Prostate gland (tissue), 2 donors: ENCODE measurements at regions not wholly inside any gene's neighbourhood (a gene's known extent, or its start where the extent isn't known, plus 50 kb on each side); places are given as distances from the start of the nearest gene placed in this dataset.

Experiments
- DNase-seq: peaks from one replicate; pipeline ENCODE4 v3.0.0-alpha.2; 2019; ENCODE audit warnings: low spot score
- H3K27ac ChIP-seq, 2 donors: fragments of 200-600 bp; sonication (generic); 2 replicates each; pipeline ENCODE4 v1.5.1; 2017 to 2019
- H3K27me3 ChIP-seq: fragments of 200-600 bp; sonication (generic); replicated peaks from 2 replicates; pipeline ENCODE4 v1.5.1; 2019; ENCODE audit not compliant: insufficient read depth
- H3K36me3 ChIP-seq, 2 donors: fragments of 200-600 bp; sonication (generic); 1 replicate in 1 of 2; 2 replicates in 1 of 2; pipeline versions ENCODE4 v1.5.1 to v1.8.1; 2017 to 2019
- H3K4me1 ChIP-seq: fragments of 200-600 bp; sonication (generic); replicated peaks from 2 replicates; pipeline ENCODE4 v1.5.1; 2019
- H3K4me3 ChIP-seq, 2 donors: fragments of 200-600 bp; sonication (generic); 2 replicates each; pipeline ENCODE4 v1.5.1; 2017 to 2019
- H3K9me3 ChIP-seq: fragments of 200-600 bp; sonication (generic); 2 replicates; pipeline ENCODE4 v1.5.1; 2017
- CTCF ChIP-seq, 4 experiments: fragments of 200-600 bp in 2 of 4; fragments of 450-650 bp in 2 of 4; sonication (generic) in 2 of 4; IDR thresholded peaks; 1 replicate in 3 of 4; 2 replicates in 1 of 4; pipeline ENCODE4 v1.5.1; 2016 to 2019; ENCODE audit warnings: antibody characterized with exemption in 4 of 4, mild to moderate bottlenecking in 2 of 4, moderate library complexity in 2 of 4
- POLR2A ChIP-seq: fragments of 450-650 bp; IDR thresholded peaks from one replicate; pipeline ENCODE4 v1.6.1; 2016; ENCODE audit warnings: antibody characterized with exemption, mild to moderate bottlenecking
- POLR2AphosphoS5 ChIP-seq: sonication (generic); formaldehyde crosslinking; IDR thresholded peaks from one replicate; pipeline ENCODE4 v1.6.1; 2017; ENCODE audit warnings: antibody characterized with exemption
- WGBS: methylation state at CpG from one replicate; pipeline ENCODE4 v1.1.5; 2018; 5-methylcytosine and 5-hydroxymethylcytosine counted together
- intact Hi-C: fragments of 100-400 bp; cut with DNase I; formaldehyde crosslinking; loops from one replicate; pipeline ENCODE4 v1.14.2; 2022

GRCh38 chr4:18192901-18193300, 171.3 kb upstream of the LCORL start:
- intact Hi-C loops = no loop called here
- no peaks in the 10 kb centered on the region for H3K27me3 ChIP-seq
- no peak overlapping the region for H3K4me3 ChIP-seq
- H3K9me3 ChIP-seq = no peaks in the 10 kb centered on the region
- no peak overlapping the region for H3K27ac ChIP-seq
- DNase-seq = no peak
- H3K36me3 ChIP-seq = no peaks in the 10 kb centered on the region
- WGBS = 50% methylated on average over 3 of the region's 3 CpGs
- TF ChIP-seq POLR2AphosphoS5 (no peak), POLR2A (no peak), CTCF (IDR thresholded peaks at IDR 0.05) (no peak)
- no peaks in the 10 kb centered on the region for H3K4me1 ChIP-seq

GRCh38 chr4:18185491-18185890, 163.9 kb upstream of the LCORL start:
- H3K4me1 ChIP-seq = no peaks in the 10 kb centered on the region
- intact Hi-C loops = no loop called here
- TF ChIP-seq CTCF (IDR thresholded peaks at IDR 0.05) (no peak), POLR2AphosphoS5 (no peak), POLR2A (no peak)
- H3K27ac ChIP-seq = no peak overlapping the region
- H3K36me3 ChIP-seq = no peaks in the 10 kb centered on the region
- DNase-seq = no peak
- 92% methylated on average over 2 of the region's 2 CpGs for WGBS
- H3K9me3 ChIP-seq = no peaks in the 10 kb centered on the region
- no peak overlapping the region for H3K4me3 ChIP-seq
- no peaks in the 10 kb centered on the region for H3K27me3 ChIP-seq

- Histone ChIP-seq H3K27ac (no peak overlapping the region), H3K4me1 (no peaks in the 10 kb centered on the region), H3K36me3 (no peaks in the 10 kb centered on the region), H3K27me3 (no peaks in the 10 kb centered on the region), H3K4me3 (no peak overlapping the region), H3K9me3 (no peaks in the 10 kb centered on the region)
- DNase-seq = no peak
- intact Hi-C loops = no loop called here
- no peak for TF ChIP-seq POLR2AphosphoS5
- no peak for TF ChIP-seq POLR2A
- TF ChIP-seq CTCF (IDR thresholded peaks at IDR 0.05) = no peak
Observed at GRCh38 chr4:18180892-18181291, 159.3 kb upstream of the LCORL start.

- TF ChIP-seq POLR2A (no peak), CTCF (IDR thresholded peaks at IDR 0.05) (no peak), POLR2AphosphoS5 (no peak)
- DNase-seq = no peak
- Histone ChIP-seq H3K27ac (no peak overlapping the region), H3K9me3 (no peaks in the 10 kb centered on the region), H3K27me3 (no peaks in the 10 kb centered on the region), H3K36me3 (no peaks in the 10 kb centered on the region), H3K4me1 (no peaks in the 10 kb centered on the region), H3K4me3 (no peak overlapping the region)
- intact Hi-C loops = no loop called here
- 77% methylated on average over 4 of the region's 4 CpGs for WGBS
Observed at GRCh38 chr4:18180122-18180521, 158.6 kb upstream of the LCORL start.

GRCh38 chr4:18171896-18172295, 150.3 kb upstream of the LCORL start:
- Histone ChIP-seq H3K27ac (no peak overlapping the region), H3K36me3 (no peaks in the 10 kb centered on the region), H3K4me3 (no peak overlapping the region), H3K4me1 (no peaks in the 10 kb centered on the region), H3K27me3 (no peaks in the 10 kb centered on the region), H3K9me3 (no peaks in the 10 kb centered on the region)
- no peak for TF ChIP-seq POLR2AphosphoS5
- no peak for TF ChIP-seq POLR2A
- no peak for TF ChIP-seq CTCF (IDR thresholded peaks at IDR 0.05)
- no peak for DNase-seq
- intact Hi-C loops = no loop called here
- 81% methylated on average over 2 of the region's 2 CpGs for WGBS
